ENCODE measurements at regions not wholly inside any gene's neighbourhood (a gene's known extent, or its start where the extent isn't known, plus 50 kb on each side); places are given as distances from the start of the nearest gene placed in this dataset.
A peak's percentile ranks its signal among the peaks of the same experiment; 100 is the strongest.

DNA sequence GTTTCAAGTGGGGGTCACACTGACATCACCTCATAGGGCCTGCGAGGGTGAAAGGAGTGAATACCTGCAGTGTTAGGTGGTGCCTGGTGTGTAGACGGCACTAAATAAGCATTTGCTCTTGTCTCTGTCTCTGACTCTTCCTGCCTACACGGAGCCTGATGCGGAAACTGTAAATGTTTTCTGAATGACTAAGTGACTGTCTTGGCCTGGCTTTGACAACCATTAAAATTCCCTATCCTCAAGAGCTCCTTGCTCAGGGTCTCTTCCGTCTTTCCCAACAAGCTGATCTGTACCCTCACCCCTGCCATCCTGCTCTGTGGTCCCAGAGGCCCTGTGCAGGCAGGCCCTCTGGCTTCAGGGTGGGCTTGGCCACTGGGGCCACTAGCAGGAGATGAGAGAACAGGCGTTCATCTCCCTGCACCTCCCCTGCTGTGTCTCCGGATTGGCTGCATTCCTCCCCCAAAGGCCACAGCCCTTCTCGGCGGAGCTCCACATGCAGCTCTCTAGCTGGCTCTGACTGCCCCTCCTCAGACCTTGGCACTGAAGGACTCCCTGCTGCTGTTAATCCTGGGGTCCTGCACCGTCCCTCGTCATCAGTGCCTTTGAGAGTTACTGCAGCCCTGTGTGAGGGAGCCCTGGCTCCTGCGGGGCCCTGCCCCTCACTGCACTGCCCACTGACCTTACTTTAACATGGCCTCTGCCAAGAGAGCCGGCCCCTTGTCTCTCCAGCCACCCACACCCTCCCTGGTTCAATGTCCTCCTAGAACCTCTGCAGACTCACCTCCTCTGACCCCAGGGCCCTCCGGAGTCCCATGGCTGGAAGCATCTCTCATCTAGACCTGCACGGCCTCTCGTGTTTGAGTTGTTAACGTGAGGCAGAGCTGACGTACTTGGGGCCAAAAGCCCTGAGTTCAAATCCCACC, 211.1 kb downstream of the MATN1 start:
- DNase-seq, result peak; percentile 66

DNA sequence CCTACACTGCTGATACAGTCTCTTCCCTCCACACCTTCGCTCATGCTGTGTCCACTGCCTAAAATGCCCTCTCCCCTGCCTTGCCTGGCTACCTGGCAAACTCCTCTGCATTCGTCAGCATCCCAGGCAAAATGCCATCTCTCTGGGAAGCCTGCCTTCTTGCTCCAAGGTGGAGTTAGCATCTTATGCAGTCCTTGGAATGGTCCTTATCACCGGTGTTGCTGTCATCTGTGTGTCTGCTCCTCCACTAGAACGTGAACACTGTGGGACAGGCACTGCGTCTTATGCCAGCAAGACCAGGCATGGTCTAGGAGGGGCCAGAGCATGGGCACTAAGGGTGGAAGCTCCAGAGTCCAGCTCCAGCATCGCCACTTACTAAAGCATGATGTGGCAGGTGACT, 211.8 kb downstream of the MATN1 start:
- DNase-seq, result no peak

DNA sequence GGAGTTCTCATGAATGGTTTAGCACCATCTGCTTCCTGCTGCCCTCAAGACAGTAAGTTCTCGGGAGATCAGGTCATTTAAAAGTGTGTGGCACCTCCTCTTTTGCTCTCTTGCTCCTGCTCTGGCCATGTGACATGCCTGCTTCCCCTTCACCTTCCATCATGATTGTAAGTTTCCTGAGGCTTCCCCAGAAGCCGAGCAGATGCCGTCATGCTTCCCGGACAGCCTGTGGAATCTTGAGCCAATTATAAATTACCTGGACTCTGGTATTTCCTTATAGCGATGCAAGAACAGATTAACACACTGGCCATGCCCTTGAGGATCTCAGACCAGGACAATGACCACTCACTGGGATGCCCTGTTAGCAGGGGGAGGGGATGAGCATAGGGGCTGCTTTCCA, 212.3 kb downstream of the MATN1 start:
- no peak for DNase-seq

DNA sequence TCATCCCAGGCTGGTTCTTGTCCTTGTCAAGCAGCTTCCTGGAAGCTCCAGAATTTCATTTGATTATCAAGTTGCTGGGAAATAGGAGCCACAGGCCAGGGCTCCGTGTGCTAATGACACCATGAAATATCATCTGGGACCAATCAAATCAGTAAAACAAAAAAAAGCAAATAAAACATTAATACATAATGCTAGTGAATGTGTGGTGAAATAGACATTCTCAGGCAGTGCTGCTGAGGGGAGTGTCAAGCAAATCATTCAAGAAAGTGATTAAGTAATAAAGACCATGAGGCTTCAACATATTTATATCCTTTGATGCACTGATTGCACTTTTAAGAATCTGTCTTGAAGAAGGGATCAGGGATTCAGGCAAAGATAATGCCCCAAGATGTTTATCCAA, 213.7 kb downstream of the MATN1 start:
- no peak for DNase-seq

DNA sequence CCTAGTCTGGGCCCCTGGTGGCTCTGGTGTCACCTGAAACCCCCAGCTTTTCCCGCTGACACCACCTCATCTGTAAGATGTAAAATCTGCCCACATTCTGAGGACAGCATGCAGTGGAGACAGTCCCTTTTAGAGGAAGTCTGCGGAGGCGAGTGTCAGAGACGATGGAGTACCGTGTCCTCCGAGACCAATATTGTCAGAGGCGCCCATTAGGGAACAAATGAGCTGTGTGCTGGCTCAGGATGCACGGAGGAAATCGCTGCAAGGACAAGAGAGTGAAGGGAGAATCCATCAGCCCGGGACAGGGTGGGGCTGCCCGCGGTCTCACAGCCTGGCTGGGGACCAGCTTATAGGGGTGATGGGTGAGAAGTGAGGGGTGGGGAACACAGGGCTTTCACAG, 214.8 kb downstream of the MATN1 start:
- no peak for DNase-seq

DNA sequence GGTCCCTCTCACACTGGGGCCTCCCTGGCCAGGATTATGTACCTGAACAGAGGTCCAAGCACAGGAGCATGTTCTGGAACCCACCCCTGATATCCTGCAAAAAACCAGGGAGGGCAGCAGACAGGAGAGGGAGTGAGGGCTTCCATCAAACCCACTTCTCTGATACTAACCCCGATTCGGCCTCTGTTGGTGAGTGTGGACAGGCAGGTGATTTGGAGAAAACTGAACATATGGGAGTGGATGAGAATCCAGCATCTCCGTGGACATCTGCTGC, 215.3 kb downstream of the MATN1 start:
- no peak for DNase-seq

DNA sequence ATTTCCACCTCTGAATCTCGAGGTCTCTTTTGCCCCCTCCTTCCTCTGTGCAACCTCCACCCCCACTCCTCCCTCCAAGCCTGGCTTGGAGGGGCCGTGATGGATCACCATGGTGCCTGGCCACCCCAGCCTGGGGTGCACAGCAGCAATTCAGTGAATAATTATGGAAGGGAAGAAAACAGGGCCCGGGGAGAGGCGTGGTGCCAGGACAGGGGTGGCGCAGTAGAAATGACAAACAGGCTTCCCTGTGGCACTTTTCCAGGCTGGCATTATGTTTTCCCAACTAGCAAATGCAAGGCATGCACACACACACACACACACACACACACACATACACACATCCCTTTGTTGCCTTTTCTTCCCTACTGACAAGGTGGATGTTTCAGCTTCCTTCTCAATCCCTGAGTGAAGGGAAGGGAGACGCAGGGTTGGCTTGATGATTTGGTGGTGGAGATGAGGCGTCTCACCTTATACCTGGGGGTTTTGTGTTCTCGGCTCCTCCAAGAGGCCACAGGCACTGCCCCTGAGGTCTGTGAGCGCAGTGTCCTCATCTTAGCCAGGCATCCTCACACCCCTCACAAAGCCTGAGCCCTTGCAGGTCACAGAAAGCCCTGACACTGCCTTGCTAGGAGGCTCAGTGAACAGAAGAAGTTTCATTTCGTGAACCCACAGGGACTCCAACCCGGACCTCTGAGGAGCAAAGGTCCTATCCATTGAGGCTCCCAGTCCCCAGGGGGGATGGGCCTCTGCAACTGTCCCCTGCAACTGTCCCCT, 215.8 kb downstream of the MATN1 start:
- no peak for DNase-seq

DNA sequence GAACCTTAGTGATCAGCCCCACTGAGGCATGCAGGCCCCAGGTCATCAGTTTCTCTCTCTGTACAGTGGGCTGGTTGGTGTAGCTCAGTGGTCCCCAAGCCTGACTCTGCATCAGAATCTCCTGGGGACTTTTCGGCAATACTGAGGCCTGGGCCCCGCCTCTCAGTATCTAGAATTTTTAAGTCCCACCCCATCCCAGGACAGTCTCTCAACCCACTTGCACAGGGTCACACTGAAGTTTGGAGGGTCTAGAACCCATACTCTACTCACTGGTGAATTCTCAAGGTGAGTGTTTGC, 216.4 kb downstream of the MATN1 start:
- DNase-seq, result no peak

DNA sequence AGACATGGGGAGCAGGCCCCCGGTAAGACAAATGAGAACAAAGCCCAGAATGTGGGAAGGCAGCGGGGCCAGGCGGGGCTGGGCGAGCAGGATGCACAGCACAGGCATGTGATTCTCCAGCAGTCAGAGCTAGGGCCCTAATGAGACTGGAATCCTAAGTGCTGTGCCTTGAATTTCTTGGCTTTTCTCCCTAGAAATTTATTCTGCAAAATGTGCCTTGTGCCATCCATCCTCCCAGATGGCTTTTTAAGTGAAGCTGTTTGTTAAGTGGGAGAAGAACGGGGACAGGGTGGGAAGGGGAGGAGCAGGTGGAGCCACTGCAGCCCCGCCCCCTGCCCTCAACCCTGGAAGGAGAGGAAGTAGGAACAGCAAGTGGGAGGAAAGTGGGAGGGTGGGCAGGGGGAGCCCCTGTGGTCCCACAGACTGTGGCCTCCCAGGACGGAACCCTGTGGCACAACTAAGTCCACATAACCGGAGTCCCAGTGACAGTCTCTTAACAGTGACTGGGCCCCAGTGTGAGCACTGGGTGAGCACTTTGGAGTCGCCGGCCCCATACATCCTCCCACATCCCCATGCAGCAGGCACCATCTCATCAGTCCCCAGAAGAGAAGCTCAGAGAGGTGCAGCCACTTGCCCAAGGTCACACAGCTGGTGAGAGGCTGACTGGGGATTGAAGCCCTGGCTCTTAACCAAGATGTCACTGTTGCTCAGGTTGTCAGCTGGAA, 216.9 kb downstream of the MATN1 start:
- DNase-seq, result no peak

DNA sequence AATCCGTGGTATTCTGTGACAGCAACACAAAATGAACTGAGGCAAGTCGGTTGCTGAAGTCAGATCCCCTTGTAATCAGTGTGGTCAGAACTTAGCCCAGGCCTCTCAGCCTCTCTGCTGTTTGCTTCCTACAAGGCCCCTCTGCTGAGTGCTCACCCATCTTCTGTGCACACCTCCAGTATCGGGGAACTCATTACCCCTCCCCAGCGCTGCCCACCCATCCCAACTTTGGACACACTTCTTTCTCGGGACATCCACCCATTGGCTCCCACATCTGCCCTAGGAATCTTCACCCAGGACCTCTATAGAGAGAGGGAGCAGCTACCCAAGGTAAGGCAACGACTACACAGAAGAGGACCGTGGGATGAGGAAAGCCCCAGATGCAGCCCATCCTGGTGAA, 217.5 kb downstream of the MATN1 start:
- DNase-seq, result no peak

DNA sequence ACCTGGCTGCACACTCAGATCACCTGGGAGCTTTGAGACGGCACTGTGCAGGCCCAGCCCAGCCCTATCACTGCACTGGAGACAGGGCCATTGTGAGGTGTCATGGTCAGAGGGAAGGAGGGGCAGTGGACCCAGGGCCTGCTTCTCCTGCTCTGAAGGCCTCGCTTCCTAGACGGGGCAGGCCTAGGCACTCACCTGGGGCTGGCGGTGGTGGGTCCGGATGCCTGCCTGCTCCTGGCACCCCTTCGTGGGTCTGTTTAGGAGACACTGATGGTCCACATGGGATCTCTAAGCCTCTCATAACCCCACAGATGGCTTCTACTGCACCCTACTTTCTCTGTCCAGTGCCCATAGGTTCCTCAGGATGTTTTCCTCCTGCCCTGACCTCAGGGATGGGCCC, 230.9 kb downstream of the MATN1 start:
- no peak for DNase-seq

DNA sequence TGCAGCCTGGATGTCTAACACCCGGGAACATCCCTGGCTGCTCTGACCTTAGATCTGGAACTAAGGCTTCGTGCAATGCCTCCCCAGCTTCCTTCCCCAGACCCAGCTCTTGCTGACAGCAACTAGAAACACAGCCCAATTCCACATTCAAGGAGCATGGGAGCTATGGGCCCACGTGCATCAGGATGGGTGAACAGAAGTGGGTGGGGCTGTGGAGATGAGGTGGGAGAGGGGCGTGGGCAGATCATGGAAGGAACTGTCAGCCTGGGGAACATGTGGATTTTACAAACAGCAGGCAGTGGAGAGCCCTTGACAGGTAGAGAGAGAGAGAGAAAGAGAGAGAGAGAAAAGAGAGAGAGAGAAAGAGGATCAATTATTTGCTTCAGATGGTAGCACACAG, 231.6 kb downstream of the MATN1 start:
- no peak for DNase-seq

DNA sequence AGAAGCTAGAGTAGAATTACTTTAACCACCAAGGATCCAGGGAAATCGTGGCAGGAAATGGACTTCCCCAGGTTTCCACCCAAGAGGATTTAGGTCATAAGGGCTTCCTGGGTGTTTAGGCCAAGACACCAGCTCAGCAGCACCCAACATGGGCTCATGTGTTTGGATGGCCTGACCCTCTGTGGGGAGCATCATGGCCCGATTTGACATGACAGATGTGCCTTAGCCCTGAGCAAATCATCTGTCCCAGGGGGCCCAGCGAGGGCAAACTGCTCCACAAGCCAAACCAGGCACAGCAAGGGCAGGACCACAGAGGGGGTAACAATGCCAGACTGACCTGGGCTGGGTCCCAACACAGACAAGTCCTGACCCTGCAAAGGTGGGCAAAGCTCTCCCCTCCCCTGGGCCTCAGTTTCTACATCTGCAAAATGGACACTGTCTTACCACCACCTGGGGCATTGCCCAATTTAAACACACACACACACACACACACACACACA, 232.8 kb downstream of the MATN1 start:
- no peak for DNase-seq

DNA sequence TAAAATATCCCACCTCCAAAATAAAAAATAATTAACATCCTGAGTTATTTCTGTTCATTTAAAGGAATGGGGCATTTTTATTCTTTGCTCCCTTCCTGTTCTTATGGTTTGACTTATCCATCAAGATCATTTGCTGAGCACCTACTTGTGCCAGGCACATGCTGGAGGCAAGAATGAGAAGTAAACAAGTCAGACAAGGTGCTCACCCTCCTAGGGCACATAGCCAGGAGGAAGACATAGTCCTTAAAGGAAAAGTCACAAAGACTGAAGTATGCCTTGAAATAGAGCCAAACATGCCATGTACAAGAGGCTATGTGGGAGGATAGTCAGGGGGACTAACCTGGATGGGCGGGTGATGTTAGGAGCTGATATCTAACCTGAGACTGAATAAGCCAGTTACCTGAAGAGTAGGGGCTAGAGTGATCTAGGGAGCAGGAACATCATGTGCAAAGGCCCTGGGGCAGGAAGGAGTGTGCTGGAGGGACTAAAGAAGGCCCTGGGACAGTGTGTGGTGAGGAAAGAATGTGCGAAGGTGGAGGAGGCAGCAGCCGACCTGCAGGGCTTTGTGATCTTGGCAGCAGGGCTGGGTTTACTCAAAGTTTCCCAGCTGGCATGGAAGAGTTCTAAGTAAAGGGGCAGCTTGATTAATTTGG, 233.5 kb downstream of the MATN1 start:
- DNase-seq, result no peak

DNA sequence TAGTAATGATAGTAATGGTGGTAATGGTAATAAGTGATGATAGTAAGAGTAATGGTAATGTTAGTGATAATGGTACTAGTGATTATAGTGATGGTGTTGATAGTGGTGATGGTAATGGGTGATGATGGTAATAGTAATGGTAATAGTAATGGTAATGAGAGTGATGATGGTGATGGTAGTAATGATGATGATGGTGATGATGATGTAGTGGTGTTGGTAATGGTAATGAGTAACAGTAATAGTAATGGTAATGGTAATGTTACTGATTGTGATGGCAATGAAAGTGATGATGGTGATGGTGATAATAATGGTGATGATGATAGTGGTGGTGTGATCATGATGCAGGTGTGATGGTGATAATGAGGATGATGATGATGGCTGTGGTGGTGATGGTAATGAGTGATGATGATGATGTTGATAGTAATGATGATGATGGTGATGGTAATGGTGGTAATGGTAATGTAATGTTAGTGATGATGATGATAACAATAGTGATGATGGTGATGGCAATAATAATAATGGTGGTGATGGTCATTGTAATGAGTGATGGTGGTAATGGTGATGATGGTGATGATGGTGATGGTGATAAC, 235.0 kb downstream of the MATN1 start:
- DNase-seq, result no peak

DNA sequence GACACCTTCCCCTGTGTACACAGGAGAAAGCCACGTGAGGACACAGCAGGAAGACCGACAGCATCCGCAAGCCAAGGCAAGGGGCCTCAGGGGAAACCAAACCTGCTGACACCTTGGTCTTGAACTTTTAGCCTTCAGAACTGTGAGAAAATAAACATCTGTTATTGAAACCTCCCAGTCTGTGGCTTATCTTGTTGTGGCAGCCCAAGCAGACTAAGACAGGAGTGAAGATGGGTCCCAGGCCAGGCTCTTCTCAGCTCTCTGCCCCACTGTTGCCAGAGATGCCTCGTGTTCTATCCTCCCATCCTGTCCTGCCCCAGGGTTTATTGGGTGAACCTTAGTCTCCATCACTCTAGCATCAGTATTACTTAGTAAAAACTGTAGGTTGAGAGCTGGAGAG, 236.3 kb downstream of the MATN1 start:
- no peak for DNase-seq

DNA sequence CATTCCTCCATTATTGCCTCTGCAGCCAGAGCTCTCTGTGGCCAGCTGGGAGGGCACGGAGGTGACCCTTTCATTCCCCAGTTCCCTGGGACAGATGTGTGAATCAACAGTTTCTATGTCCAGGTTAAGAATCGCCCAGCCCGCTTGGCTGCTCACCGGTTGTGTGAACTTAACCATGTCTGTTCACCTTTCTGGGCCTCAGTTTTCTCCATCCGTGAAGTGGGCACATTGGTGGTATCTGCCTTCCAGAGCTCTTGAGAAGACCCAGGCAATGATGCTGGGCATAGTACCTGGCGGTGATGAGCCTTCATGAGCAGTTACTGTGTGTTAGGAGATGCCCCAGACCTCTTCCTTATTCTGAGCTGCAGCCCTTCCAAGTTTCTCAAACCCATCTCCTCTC, 238.3 kb downstream of the MATN1 start:
- no peak for DNase-seq

DNA sequence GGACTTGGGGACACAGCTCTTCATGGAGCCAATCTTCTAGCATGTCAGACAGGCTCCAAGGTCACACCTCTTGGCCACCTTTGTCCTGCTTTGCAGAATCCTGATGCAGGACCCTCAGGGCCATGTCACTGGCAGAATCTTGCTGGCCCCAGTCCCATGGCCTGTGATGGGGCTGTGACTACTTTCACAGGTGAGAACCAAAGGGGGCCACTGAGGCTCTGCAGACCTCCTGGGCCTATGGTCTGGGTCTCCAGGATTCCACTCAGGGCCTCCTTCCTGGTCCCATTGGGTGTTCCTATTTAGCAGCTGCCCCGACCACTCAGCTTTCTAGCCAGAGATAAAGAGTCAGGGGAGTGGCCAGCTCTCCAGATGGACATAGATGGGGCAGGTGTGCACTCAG, 238.7 kb downstream of the MATN1 start:
- no peak for DNase-seq

DNA sequence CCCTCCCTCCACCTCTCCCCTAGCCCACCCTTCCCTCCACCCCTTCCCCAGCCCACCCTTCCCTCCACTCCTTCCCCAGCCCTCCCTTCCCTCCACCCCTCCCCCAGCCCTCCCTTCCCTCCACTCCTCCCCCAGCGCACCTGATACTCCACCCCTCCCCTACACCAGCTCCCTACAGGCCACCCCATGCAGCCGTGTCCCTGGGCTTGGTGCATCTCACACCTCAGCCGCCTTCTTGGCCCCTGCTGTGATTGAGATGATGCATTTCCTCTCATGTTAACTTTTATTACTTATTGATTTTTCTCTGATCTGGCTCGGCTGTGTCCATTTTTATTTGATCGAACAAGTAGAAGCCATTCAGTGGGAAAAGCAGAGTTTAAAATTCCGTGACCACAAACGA, 243.8 kb downstream of the MATN1 start:
- DNase-seq, result no peak

DNA sequence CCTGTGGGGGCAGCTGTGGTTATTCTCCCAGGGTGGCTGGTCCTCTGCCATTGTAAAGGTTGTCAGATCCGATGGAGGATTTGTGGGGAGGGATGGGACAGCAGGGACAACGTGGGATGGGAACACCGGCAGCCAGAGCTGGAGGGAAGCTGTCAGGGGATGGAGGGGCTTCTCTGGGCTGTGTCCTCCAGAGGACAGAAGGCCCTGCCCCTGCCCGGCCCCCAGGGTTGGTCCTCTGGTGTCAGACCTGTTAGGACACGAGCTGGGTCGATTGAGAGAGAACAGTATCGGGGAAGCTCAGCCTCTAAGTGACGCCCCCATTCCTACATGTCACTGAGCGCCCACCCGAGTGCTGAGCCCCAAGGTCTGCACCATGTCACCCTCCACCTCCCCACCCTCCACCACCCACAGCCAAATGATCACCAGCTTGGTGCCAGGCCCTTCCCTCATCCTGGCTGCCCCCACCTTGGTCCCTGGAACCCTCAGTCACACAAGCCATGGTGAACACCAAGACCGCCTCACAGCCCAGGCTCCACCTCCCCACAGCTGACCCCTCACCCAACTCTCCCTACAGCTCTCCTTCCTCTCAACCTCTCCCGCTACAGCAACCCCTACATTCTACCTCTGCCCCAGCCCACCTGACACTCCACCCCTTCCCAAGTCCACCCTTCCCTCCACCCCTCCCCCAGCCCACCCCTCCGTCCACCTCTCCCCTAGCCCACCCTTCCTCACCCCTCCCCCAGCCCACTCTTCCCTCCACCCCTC, 244.4 kb downstream of the MATN1 start:
- no peak for DNase-seq

DNA sequence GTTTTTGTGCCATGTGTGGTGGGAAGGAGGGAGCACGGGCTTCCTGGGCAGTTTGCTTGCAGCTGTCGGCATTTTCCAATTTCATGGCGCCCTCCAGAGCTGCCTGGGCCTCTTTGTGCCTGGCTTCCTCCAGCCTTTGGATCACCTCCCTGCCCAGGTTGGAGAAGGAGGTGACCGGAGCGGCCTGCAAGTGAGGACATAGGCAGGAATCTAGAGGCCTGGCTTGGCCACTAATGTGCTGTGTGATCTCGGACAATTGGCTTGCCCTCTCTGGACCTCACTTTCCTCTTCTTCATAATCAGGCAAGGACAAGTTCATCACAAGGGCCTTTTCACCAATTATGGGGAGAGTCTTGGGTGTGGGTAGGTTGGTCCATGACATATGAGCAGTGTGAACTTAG, 245.1 kb downstream of the MATN1 start:
- DNase-seq, result no peak

DNA sequence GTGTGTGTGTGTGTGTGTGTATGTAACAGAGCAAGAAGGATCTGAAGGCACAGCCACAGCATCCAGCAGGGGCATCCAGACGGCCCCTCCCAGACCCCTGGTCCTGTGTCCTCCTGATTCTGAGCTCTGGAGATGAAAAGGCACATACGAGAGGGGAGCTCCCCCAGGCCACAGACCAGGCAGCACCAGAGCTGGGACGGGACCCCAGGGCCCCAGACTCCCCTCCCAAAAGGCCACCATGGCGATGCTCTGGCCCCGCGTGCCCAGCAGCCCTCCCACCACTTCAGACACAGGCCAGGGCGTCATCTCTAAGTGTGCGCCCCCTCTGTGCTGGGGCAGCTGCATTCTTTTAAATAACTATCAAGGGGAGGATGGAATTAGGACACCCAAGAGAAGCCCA, 245.8 kb downstream of the MATN1 start:
- DNase-seq, result no peak
